ENCODE measurements at regions not wholly inside any gene's neighbourhood (a gene's known extent, or its start where the extent isn't known, plus 50 kb on each side); places are given as distances from the start of the nearest gene placed in this dataset.

- Histone ChIP-seq H3K27me3 (ENCODE audit: insufficient read depth, low read length) (no peaks in the 10 kb centered on the region), H3K4me3 (ENCODE audit: low read length) (no peak overlapping the region), H3K27ac (ENCODE audit: low read depth, low read length) (no peak overlapping the region), H3K9me3 (ENCODE audit: insufficient read depth, low read depth, low read length) (peaks cover 6% of the 10 kb centered on the region; the same call in 1 of the 2 replicates), H3K4me1 (ENCODE audit: insufficient read depth, low read length) (0 out of 2 replicates have a peak, but pooled peaks cover 3% of the 10 kb centered on the region), H3K9ac (ENCODE audit: low read depth, low read length) (no peak overlapping the region), H3K36me3 (ENCODE audit: insufficient read depth, low read length) (no peaks in the 10 kb centered on the region)
- 91% methylated on average over 10 of the region's 10 CpGs for WGBS
These were observed 170.5 kb downstream of the VEGFA start for GRCh38 chr6:43940393-43941087.

GRCh38 chr6:43940071-43940392 is 170.0 kb downstream of the VEGFA start:
- no peak overlapping the region for H3K9ac ChIP-seq (ENCODE audit: low read depth, low read length)
- H3K36me3 ChIP-seq (ENCODE audit: insufficient read depth, low read length) = no peaks in the 10 kb centered on the region
- no peak overlapping the region for H3K4me3 ChIP-seq (ENCODE audit: low read length)
- H3K4me1 ChIP-seq (ENCODE audit: insufficient read depth, low read length) = 0 out of 2 replicates have a peak, but pooled peaks cover 3% of the 10 kb centered on the region
- H3K9me3 ChIP-seq (ENCODE audit: insufficient read depth, low read depth, low read length) = peaks cover 3% of the 10 kb centered on the region; the same call in 1 of the 2 replicates
- no peaks in the 10 kb centered on the region for H3K27me3 ChIP-seq (ENCODE audit: insufficient read depth, low read length)
- 96% methylated on average over 2 of the region's 2 CpGs for WGBS
- H3K27ac ChIP-seq (ENCODE audit: low read depth, low read length) = no peak overlapping the region

GRCh38 chr6:43939281-43940070 is 169.5 kb downstream of the VEGFA start:
- no peak overlapping the region for H3K9ac ChIP-seq (ENCODE audit: low read depth, low read length)
- WGBS = 93% methylated on average over 15 of the region's 15 CpGs
- H3K27me3 ChIP-seq (ENCODE audit: insufficient read depth, low read length) = no peaks in the 10 kb centered on the region
- no peak overlapping the region for H3K4me3 ChIP-seq (ENCODE audit: low read length)
- no peaks in the 10 kb centered on the region for H3K36me3 ChIP-seq (ENCODE audit: insufficient read depth, low read length)
- H3K27ac ChIP-seq (ENCODE audit: low read depth, low read length) = no peak overlapping the region
- no peaks in the 10 kb centered on the region for H3K9me3 ChIP-seq (ENCODE audit: insufficient read depth, low read depth, low read length)
- H3K4me1 ChIP-seq (ENCODE audit: insufficient read depth, low read length) = 0 out of 2 replicates have a peak, but pooled peaks cover 3% of the 10 kb centered on the region

GRCh38 chr6:43938178-43939105 is 168.4 kb downstream of the VEGFA start:
- H3K36me3 ChIP-seq (ENCODE audit: insufficient read depth, low read length) = no peaks in the 10 kb centered on the region
- no peak overlapping the region for H3K4me3 ChIP-seq (ENCODE audit: low read length)
- 87% methylated on average over 17 of the region's 18 CpGs for WGBS
- H3K9ac ChIP-seq (ENCODE audit: low read depth, low read length) = no peak overlapping the region
- no peaks in the 10 kb centered on the region for H3K27me3 ChIP-seq (ENCODE audit: insufficient read depth, low read length)
- H3K4me1 ChIP-seq (ENCODE audit: insufficient read depth, low read length) = peaks cover 8% of the 10 kb centered on the region; the same call in 1 of the 2 replicates
- no peaks in the 10 kb centered on the region for H3K9me3 ChIP-seq (ENCODE audit: insufficient read depth, low read depth, low read length)
- no peak overlapping the region for H3K27ac ChIP-seq (ENCODE audit: low read depth, low read length)

GRCh38 chr6:43937236-43938177 is 167.5 kb downstream of the VEGFA start:
- no peak overlapping the region for H3K27ac ChIP-seq (ENCODE audit: low read depth, low read length)
- no peak overlapping the region for H3K4me3 ChIP-seq (ENCODE audit: low read length)
- H3K9ac ChIP-seq (ENCODE audit: low read depth, low read length) = no peak overlapping the region
- WGBS = 70% methylated on average over 7 of the region's 7 CpGs
- no peaks in the 10 kb centered on the region for H3K9me3 ChIP-seq (ENCODE audit: insufficient read depth, low read depth, low read length)
- H3K36me3 ChIP-seq (ENCODE audit: insufficient read depth, low read length) = no peaks in the 10 kb centered on the region
- peaks cover 8% of the 10 kb centered on the region; the same call in 1 of the 2 replicates for H3K4me1 ChIP-seq (ENCODE audit: insufficient read depth, low read length)
- no peaks in the 10 kb centered on the region for H3K27me3 ChIP-seq (ENCODE audit: insufficient read depth, low read length)

- peaks cover 5% of the 10 kb centered on the region; the same call in 1 of the 2 replicates for H3K4me1 ChIP-seq (ENCODE audit: insufficient read depth, low read length)
- no peak overlapping the region for H3K27ac ChIP-seq (ENCODE audit: low read depth, low read length)
- H3K9ac ChIP-seq (ENCODE audit: low read depth, low read length) = no peak overlapping the region
- H3K9me3 ChIP-seq (ENCODE audit: insufficient read depth, low read depth, low read length) = no peaks in the 10 kb centered on the region
- H3K36me3 ChIP-seq (ENCODE audit: insufficient read depth, low read length) = no peaks in the 10 kb centered on the region
- no peak overlapping the region for H3K4me3 ChIP-seq (ENCODE audit: low read length)
- H3K27me3 ChIP-seq (ENCODE audit: insufficient read depth, low read length) = no peaks in the 10 kb centered on the region
- 90% methylated on average over 9 of the region's 9 CpGs for WGBS
These were observed 166.5 kb downstream of the VEGFA start for GRCh38 chr6:43936476-43936875.

- Histone ChIP-seq H3K36me3 (ENCODE audit: insufficient read depth, low read length) (no peaks in the 10 kb centered on the region), H3K4me3 (ENCODE audit: low read length) (no peak overlapping the region), H3K4me1 (ENCODE audit: insufficient read depth, low read length) (peaks cover 5% of the 10 kb centered on the region; the same call in 1 of the 2 replicates), H3K9ac (ENCODE audit: low read depth, low read length) (no peak overlapping the region), H3K27me3 (ENCODE audit: insufficient read depth, low read length) (no peaks in the 10 kb centered on the region), H3K27ac (ENCODE audit: low read depth, low read length) (no peak overlapping the region), H3K9me3 (ENCODE audit: insufficient read depth, low read depth, low read length) (no peaks in the 10 kb centered on the region)
- 85% methylated on average over 4 of the region's 4 CpGs for WGBS
These were observed 166.0 kb downstream of the VEGFA start for GRCh38 chr6:43935921-43936439.

- H3K4me1 ChIP-seq (ENCODE audit: insufficient read depth, low read length) = peaks cover 5% of the 10 kb centered on the region; the same call in 1 of the 2 replicates
- no peaks in the 10 kb centered on the region for H3K9me3 ChIP-seq (ENCODE audit: insufficient read depth, low read depth, low read length)
- no peak overlapping the region for H3K4me3 ChIP-seq (ENCODE audit: low read length)
- WGBS = 70% methylated on average over 9 of the region's 9 CpGs
- no peaks in the 10 kb centered on the region for H3K27me3 ChIP-seq (ENCODE audit: insufficient read depth, low read length)
- H3K27ac ChIP-seq (ENCODE audit: low read depth, low read length) = no peak overlapping the region
- no peaks in the 10 kb centered on the region for H3K36me3 ChIP-seq (ENCODE audit: insufficient read depth, low read length)
- H3K9ac ChIP-seq (ENCODE audit: low read depth, low read length) = no peak overlapping the region
These were observed 165.0 kb downstream of the VEGFA start for GRCh38 chr6:43934803-43935602.

GRCh38 chr6:43934183-43934802 is 164.3 kb downstream of the VEGFA start:
- Histone ChIP-seq H3K9ac (ENCODE audit: low read depth, low read length) (no peak overlapping the region), H3K27ac (ENCODE audit: low read depth, low read length) (no peak overlapping the region), H3K27me3 (ENCODE audit: insufficient read depth, low read length) (no peaks in the 10 kb centered on the region), H3K9me3 (ENCODE audit: insufficient read depth, low read depth, low read length) (no peaks in the 10 kb centered on the region), H3K36me3 (ENCODE audit: insufficient read depth, low read length) (no peaks in the 10 kb centered on the region), H3K4me3 (ENCODE audit: low read length) (no peak overlapping the region), H3K4me1 (ENCODE audit: insufficient read depth, low read length) (peaks cover 5% of the 10 kb centered on the region; the same call in 1 of the 2 replicates)
- 97% methylated on average over 4 of the region's 4 CpGs for WGBS
